OCI-LY7 (cell line): ENCODE measurements at regions not wholly inside any gene's neighbourhood (a gene's known extent, or its start where the extent isn't known, plus 50 kb on each side); places are given as distances from the start of the nearest gene placed in this dataset.

ENCODE experiments used
- BruUV-seq: library from RNA; stranded (reverse); fragments of 400-500 nt; replicated peaks from 2 replicates; lab custom pipeline; 2021; lab: Mats Ljungman, UMichigan
- CTCF ChIA-PET: fragments of 300-600 bp; sonication (Branson Sonifier 250); formaldehyde crosslinking; loops from one replicate; lab custom pipeline; 2022; ENCODE audit warnings: antibody characterized with exemption; ENCODE audit not compliant: unreplicated experiment; lab: Charles Lee
- POLR2A ChIA-PET: fragments of 300-600 bp; sonication (Branson Sonifier 250); formaldehyde crosslinking; loops from one replicate; lab custom pipeline; 2022; ENCODE audit warnings: antibody characterized with exemption; lab: Charles Lee
- DNase-seq: peaks from one replicate; pipeline ENCODE4 v3.0.0-alpha.2; 2015; ENCODE audit warnings: low spot score
- H2AFZ ChIP-seq: fragments of 200-600 bp; sonication (generic), shearing (Covaris generic); 2 replicates; pipeline ENCODE4 v1.6.1; 2014; ENCODE audit warnings: mild to moderate bottlenecking, antibody characterized with exemption, low read length, moderate library complexity
- H3K27ac ChIP-seq: fragments of 200-600 bp; sonication (generic); 2 replicates; pipeline ENCODE4 v1.5.1; 2014; ENCODE audit warnings: mixed run types, low read depth, mild to moderate bottlenecking, moderate library complexity, low read length, inconsistent platforms; ENCODE audit not compliant: poor library complexity, severe bottlenecking
- H3K36me3 ChIP-seq: fragments of 200-600 bp; sonication (generic); 2 replicates; pipeline ENCODE4 v1.6.1; 2014; ENCODE audit warnings: mild to moderate bottlenecking, antibody characterized with exemption, low read length, moderate library complexity, mixed read lengths; ENCODE audit not compliant: insufficient read depth
- H3K4me1 ChIP-seq: fragments of 200-600 bp; sonication (generic); 2 replicates; pipeline ENCODE4 v1.5.1; 2014; ENCODE audit warnings: mild to moderate bottlenecking, low read length; ENCODE audit not compliant: insufficient read depth, poor library complexity, severe bottlenecking
- H3K4me2 ChIP-seq: fragments of 200-600 bp; sonication (generic); 2 replicates; pipeline ENCODE4 v1.6.1; 2014; ENCODE audit warnings: mild to moderate bottlenecking, low read length
- H3K4me3 ChIP-seq: fragments of 200-600 bp; sonication (generic); 2 replicates; pipeline ENCODE4 v1.5.1; 2014; ENCODE audit warnings: mild to moderate bottlenecking, low read depth, low read length; ENCODE audit not compliant: poor library complexity, severe bottlenecking
- H3K79me2 ChIP-seq: fragments of 200-600 bp; sonication (generic); 2 replicates; pipeline ENCODE4 v1.6.1; 2016; ENCODE audit warnings: low read depth, mild to moderate bottlenecking, low read length, moderate library complexity, mixed read lengths; ENCODE audit not compliant: insufficient read depth
- H3K9me2 ChIP-seq: fragments of 200-600 bp; sonication (generic); 2 replicates; pipeline ENCODE4 v1.6.1; 2016; ENCODE audit warnings: mild to moderate bottlenecking, low read length, mixed read lengths; ENCODE audit not compliant: insufficient read depth
- H3K9me3 ChIP-seq: fragments of 200-600 bp; sonication (generic); 2 replicates; pipeline ENCODE4 v1.6.1; 2014; ENCODE audit warnings: mild to moderate bottlenecking, mixed run types, low read length, mixed read lengths
- H4K20me1 ChIP-seq: fragments of 200-600 bp; sonication (generic); 2 replicates; pipeline ENCODE4 v1.6.1; 2014; ENCODE audit warnings: mild to moderate bottlenecking, antibody characterized with exemption, low read length, moderate library complexity, mixed read lengths; ENCODE audit not compliant: insufficient read depth
- EZH2phosphoT487 ChIP-seq: fragments of 200-600 bp; sonication (generic); IDR thresholded peaks from 2 replicates; pipeline ENCODE4 v1.6.1; 2018; ENCODE audit warnings: low read depth, borderline replicate concordance, mild to moderate bottlenecking, mixed run types, antibody characterized with exemption, low read length, moderate library complexity, mixed read lengths
- intact Hi-C: fragments of 100-400 bp; cut with micrococcal nuclease; formaldehyde crosslinking; loops from one replicate; pipeline ENCODE4 v1.10.0; 2022; ENCODE audit not compliant: unreplicated experiment
- TF ChIP-seq, protein P1 (sequence below): fragments of 200-600 bp; sonication (generic); conservative IDR thresholded peaks from 2 replicates; pipeline ENCODE4 v1.5.1; 2014; ENCODE audit warnings: mild to moderate bottlenecking, antibody characterized with exemption, low read length, moderate library complexity, mixed read lengths

DNA sequence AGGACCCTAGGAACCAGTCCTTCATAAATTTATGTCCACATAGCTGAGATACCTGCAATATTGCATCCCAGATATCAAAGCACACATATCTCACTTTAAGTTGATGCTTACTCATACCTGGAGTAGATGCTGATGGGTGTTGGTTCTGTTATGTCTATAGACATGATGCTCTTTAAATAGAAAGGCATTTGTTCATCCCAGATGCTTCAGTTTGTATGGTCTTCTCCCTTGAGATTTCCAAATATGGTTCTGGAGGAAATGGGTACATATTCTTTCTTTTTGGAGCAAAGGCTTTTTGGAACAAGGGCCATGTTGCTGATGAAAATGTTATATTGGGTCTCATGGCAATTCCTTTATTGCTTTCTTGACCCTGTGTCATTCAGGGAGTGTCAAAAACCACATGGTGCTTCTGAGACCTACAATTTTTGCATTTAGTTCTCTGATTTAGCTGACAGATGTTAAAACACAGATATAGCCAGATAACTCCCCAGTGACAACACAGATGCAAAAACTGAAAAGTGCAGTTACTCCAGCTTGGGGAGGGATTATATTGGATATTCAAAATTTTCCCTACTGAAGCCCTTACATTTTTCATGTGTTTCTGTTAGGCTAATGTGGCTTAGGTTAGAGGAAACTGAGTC, 211.4 kb downstream of the KCNRG start:
- Histone ChIP-seq H4K20me1 (no peaks in the 10 kb centered on the region), H3K36me3 (no peaks in the 10 kb centered on the region), H3K79me2 (no peaks in the 10 kb centered on the region), H3K9me3 (0 out of 2 replicates have a peak, but pooled peaks cover 5% of the 10 kb centered on the region), H3K9me2 (no peaks in the 10 kb centered on the region), H3K27ac (no peak overlapping the region), H2AFZ (no peak overlapping the region), H3K4me3 (no peak overlapping the region), H3K4me1 (peaks cover 15% of the 10 kb centered on the region), H3K4me2 (no peak overlapping the region)
- no peak for DNase-seq
- TF ChIP-seq EZH2phosphoT487: no peak
- TF ChIP-seq, protein P1, sequence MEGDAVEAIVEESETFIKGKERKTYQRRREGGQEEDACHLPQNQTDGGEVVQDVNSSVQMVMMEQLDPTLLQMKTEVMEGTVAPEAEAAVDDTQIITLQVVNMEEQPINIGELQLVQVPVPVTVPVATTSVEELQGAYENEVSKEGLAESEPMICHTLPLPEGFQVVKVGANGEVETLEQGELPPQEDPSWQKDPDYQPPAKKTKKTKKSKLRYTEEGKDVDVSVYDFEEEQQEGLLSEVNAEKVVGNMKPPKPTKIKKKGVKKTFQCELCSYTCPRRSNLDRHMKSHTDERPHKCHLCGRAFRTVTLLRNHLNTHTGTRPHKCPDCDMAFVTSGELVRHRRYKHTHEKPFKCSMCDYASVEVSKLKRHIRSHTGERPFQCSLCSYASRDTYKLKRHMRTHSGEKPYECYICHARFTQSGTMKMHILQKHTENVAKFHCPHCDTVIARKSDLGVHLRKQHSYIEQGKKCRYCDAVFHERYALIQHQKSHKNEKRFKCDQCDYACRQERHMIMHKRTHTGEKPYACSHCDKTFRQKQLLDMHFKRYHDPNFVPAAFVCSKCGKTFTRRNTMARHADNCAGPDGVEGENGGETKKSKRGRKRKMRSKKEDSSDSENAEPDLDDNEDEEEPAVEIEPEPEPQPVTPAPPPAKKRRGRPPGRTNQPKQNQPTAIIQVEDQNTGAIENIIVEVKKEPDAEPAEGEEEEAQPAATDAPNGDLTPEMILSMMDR: no peak
- CTCF ChIA-PET: no interaction called here
- POLR2A ChIA-PET: interaction anchor here (0.6 to 1.5 kb wide), 3 partner anchors 10 to 240 kb away, joined by 3 to 5 read pairs (median 4); no protein-coding TSS in a partner anchor
- intact Hi-C loops: no loop called here
- BruUV-seq: no TSS peak

DNA sequence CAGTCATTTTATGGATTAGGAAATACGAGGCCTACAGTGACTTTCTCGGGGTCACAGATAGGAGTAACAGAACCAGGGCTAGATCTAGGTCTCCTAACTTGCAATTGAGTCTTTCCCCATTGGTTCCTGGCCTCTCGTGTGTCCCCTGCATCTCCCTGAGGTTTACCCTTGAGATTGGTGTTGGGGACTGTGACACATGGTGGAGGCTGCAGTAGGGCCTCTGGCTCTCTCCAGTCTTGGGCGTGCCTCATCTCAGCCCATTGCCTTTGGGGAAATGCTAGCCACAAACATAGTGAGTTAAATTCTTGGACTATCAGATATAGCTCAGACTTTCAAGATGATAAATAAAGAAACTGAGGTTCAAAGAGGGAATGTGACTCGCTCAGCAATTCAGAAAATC, 212.1 kb downstream of the KCNRG start:
- no peak for DNase-seq
- Histone ChIP-seq H3K9me3 (0 out of 2 replicates have a peak, but pooled peaks cover 5% of the 10 kb centered on the region), H3K79me2 (no peaks in the 10 kb centered on the region), H3K27ac (no peak overlapping the region), H3K9me2 (no peaks in the 10 kb centered on the region), H4K20me1 (no peaks in the 10 kb centered on the region), H2AFZ (no peak overlapping the region), H3K36me3 (no peaks in the 10 kb centered on the region), H3K4me2 (no peak overlapping the region), H3K4me1 (peaks cover 14% of the 10 kb centered on the region), H3K4me3 (no peak overlapping the region)
- CTCF ChIA-PET: no interaction called here
- POLR2A ChIA-PET: interaction anchor here (1.5 kb wide), 1 partner anchor 9 kb away, joined by 5 read pairs; no protein-coding TSS in a partner anchor
- intact Hi-C loops: no loop called here
- BruUV-seq: no TSS peak
- TF ChIP-seq, protein P1: no peak
- no peak for TF ChIP-seq EZH2phosphoT487

DNA sequence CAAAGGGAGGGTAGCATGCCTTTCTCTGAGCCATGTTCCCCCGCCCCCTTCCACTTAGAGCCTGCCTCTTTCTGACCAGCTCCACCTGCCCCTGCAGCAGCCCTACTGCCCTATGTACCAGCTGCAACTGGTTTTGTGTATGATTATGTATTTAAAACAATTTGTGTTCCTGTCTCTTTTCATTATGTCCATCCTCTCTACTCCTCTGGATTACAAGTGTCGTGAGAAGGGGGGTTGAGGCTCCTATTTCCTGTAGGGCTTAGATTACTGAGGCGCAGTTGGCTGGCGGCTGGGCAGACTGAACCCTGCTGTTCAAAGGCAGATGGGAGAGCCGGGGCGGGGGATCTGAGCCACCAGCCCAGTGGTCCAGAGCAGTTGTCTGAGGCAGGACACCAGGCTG, 213.3 kb downstream of the KCNRG start:
- POLR2A ChIA-PET: no interaction called here
- intact Hi-C loops: no loop called here
- Histone ChIP-seq H4K20me1 (no peaks in the 10 kb centered on the region), H3K79me2 (no peaks in the 10 kb centered on the region), H3K27ac (no peak overlapping the region), H3K9me3 (0 out of 2 replicates have a peak, but pooled peaks cover 5% of the 10 kb centered on the region), H3K4me2 (no peak overlapping the region), H3K4me3 (no peak overlapping the region), H3K36me3 (no peaks in the 10 kb centered on the region), H2AFZ (no peak overlapping the region), H3K9me2 (no peaks in the 10 kb centered on the region), H3K4me1 (peaks cover 14% of the 10 kb centered on the region)
- DNase-seq: no peak
- no TSS peak for BruUV-seq
- TF ChIP-seq EZH2phosphoT487: no peak
- TF ChIP-seq, protein P1: no peak
- CTCF ChIA-PET: no interaction called here
